K562 (cell line): ENCODE measurements at regions not wholly inside any gene's neighbourhood (a gene's known extent, or its start where the extent isn't known, plus 50 kb on each side); places are given as distances from the start of the nearest gene placed in this dataset.

Experiments used
- ATF3 ChIP-seq, 2 experiments: fragments of 450-650 bp in 1 of 2; sonication (generic) in 1 of 2; formaldehyde crosslinking in 1 of 2; IDR thresholded peaks in 1 of 2; conservative IDR thresholded peaks in 1 of 2; 2 replicates each; pipeline versions ENCODE4 v1.6.1 to v1.8.1; 2016 to 2023; ENCODE audit warnings: mild to moderate bottlenecking in 2 of 2, moderate library complexity in 2 of 2, inconsistent platforms in 1 of 2, missing genetic modification reagents in 1 of 2
- HNRNPUL1 ChIP-seq: fragments of 200-400 bp; formaldehyde crosslinking; IDR thresholded peaks from 2 replicates; pipeline ENCODE4 v1.6.1; 2017; ENCODE audit warnings: low read length
- IRF9 ChIP-seq: fragments of 450-650 bp; IDR thresholded peaks from 2 replicates; pipeline ENCODE4 v1.6.1; 2016; ENCODE audit warnings: missing biosample characterization, missing genetic modification characterization
- ZBTB40 ChIP-seq, 2 experiments: fragments of 450-650 bp in 1 of 2; sonication (generic) in 1 of 2; formaldehyde crosslinking in 1 of 2; IDR thresholded peaks; 2 replicates each; pipeline versions ENCODE4 v1.7.1 to v1.9.0; 2016 to 2022; ENCODE audit warnings: inconsistent platforms in 1 of 2, mild to moderate bottlenecking in 1 of 2, missing genetic modification reagents in 1 of 2

GRCh38 chr1:25022361-25023189, 92.5 kb upstream of the RUNX3 start (continued):
- TF ChIP-seq ZBTB40 (IDR thresholded peaks at IDR 0.05) (no peak), ZBTB40 (CRISPR knock-in tag; IDR thresholded peaks at IDR 0.05) (no peak), HNRNPUL1 (no peak), IRF9 (no peak), ATF3 (IDR thresholded peaks at IDR 0.05) (peak; percentile 77), ATF3 (CRISPR knock-in tag; conservative IDR thresholded peaks at IDR 0.05) (no peak)
